DOHH2 (cell line): ENCODE measurements at regions not wholly inside any gene's neighbourhood (a gene's known extent, or its start where the extent isn't known, plus 50 kb on each side); places are given as distances from the start of the nearest gene placed in this dataset.

Source experiments
- CTCF ChIP-seq: fragments of 200-600 bp; sonication (generic); IDR thresholded peaks from one replicate; pipeline ENCODE4 v1.5.1; 2014; ENCODE audit warnings: antibody characterized with exemption, mild to moderate bottlenecking, low read depth, low read length; ENCODE audit not compliant: poor library complexity, severe bottlenecking
- EZH2phosphoT487 ChIP-seq: fragments of 200-600 bp; sonication (generic); IDR thresholded peaks from 2 replicates; pipeline ENCODE4 v1.6.1; 2017; ENCODE audit warnings: borderline replicate concordance, mild to moderate bottlenecking, antibody characterized with exemption, low read length, moderate library complexity, mixed read lengths

GRCh38 chr10:36256948-36257356, 614.9 kb upstream of the FZD8 start:
- TF ChIP-seq CTCF (no peak), EZH2phosphoT487 (no peak)
